HG02759 (cell line): ENCODE measurements at regions not wholly inside any gene's neighbourhood (a gene's known extent, or its start where the extent isn't known, plus 50 kb on each side); places are given as distances from the start of the nearest gene placed in this dataset.

Experiments
- ATAC-seq: cut with Tn5 transposase; IDR thresholded peaks from one replicate; pipeline ENCODE4 v1.9.1; 2021; ENCODE audit warnings: mild to moderate bottlenecking, moderate library complexity; ENCODE audit not compliant: unreplicated experiment

- no peak for ATAC-seq
Observed at GRCh38 chr4:33566649-33567048, 2677.7 kb downstream of the ARAP2 start.

GRCh38 chr4:33577791-33578190 lies 2666.5 kb downstream of the ARAP2 start:
- ATAC-seq, result no peak

GRCh38 chr4:33579951-33580350 lies 2664.4 kb downstream of the ARAP2 start:
- no peak for ATAC-seq

GRCh38 chr4:33592701-33593100 lies 2651.6 kb downstream of the ARAP2 start:
- no peak for ATAC-seq

- ATAC-seq, result no peak
Observed at GRCh38 chr4:33606951-33607350, 2637.4 kb downstream of the ARAP2 start.

- ATAC-seq, result no peak
Observed at GRCh38 chr4:33616121-33616520, 2628.2 kb downstream of the ARAP2 start.

GRCh38 chr4:33625748-33626147 lies 2618.6 kb downstream of the ARAP2 start:
- no peak for ATAC-seq

- no peak for ATAC-seq
Observed at GRCh38 chr4:33626221-33626620, 2618.1 kb downstream of the ARAP2 start.

GRCh38 chr4:33628296-33628695 lies 2616.0 kb downstream of the ARAP2 start:
- ATAC-seq, result no peak

- no peak for ATAC-seq
Observed at GRCh38 chr4:33649015-33649414, 2595.3 kb downstream of the ARAP2 start.

- ATAC-seq, result no peak
Observed at GRCh38 chr4:33649471-33649870, 2594.8 kb downstream of the ARAP2 start.

- ATAC-seq, result no peak
Observed at GRCh38 chr4:33650036-33650435, 2594.3 kb downstream of the ARAP2 start.

- no peak for ATAC-seq
Observed at GRCh38 chr4:33658971-33659370, 2585.3 kb downstream of the ARAP2 start.

GRCh38 chr4:33661636-33662035 lies 2582.7 kb downstream of the ARAP2 start:
- no peak for ATAC-seq

- ATAC-seq, result no peak
Observed at GRCh38 chr4:33685939-33686338, 2558.4 kb downstream of the ARAP2 start.

GRCh38 chr4:33696041-33696440 lies 2548.3 kb downstream of the ARAP2 start:
- no peak for ATAC-seq

- no peak for ATAC-seq
Observed at GRCh38 chr4:33696586-33696985, 2547.7 kb downstream of the ARAP2 start.

- no peak for ATAC-seq
Observed at GRCh38 chr4:33709247-33709646, 2535.1 kb downstream of the ARAP2 start.

- ATAC-seq, result no peak
Observed at GRCh38 chr4:33711826-33712225, 2532.5 kb downstream of the ARAP2 start.

GRCh38 chr4:33714971-33715370 lies 2529.3 kb downstream of the ARAP2 start:
- ATAC-seq, result no peak

- no peak for ATAC-seq
Observed at GRCh38 chr4:33715841-33716395, 2528.4 kb downstream of the ARAP2 start.

- ATAC-seq, result no peak
Observed at GRCh38 chr4:33722254-33722653, 2522.1 kb downstream of the ARAP2 start.

GRCh38 chr4:33722800-33723516 lies 2521.4 kb downstream of the ARAP2 start:
- ATAC-seq, result no peak
